ENCODE measurements at regions not wholly inside any gene's neighbourhood (a gene's known extent, or its start where the extent isn't known, plus 50 kb on each side); places are given as distances from the start of the nearest gene placed in this dataset.

DNA sequence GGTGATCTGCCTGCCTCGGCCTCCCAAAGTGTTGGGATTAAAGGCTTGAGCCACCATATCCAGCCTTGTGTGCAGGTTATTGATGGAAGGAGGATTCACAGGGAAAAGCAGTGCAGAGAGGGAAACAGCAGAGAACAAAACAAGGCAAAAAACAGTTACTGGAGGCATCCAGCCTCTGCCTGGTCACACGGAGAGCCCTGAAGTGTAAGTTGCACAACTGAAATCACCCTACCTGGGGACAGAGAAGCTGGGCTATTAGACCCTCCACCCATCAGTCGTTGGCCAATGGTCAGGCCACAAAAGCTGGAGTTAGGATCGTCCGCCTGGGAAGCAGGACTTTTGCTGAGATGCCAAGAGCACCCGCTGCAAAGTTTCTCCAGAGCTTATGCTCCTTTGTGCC is 57.9 kb upstream of the BCO1 start:
- TF ChIP-seq CTCF (IDR thresholded peaks at IDR 0.05; ENCODE audit: borderline replicate concordance, extremely low read depth, low read length, poor library complexity, severe bottlenecking) (no peak), EZH2 (IDR thresholded peaks at IDR 0.05; ENCODE audit: borderline replicate concordance, low read depth, low read length, severe bottlenecking) (no peak)

Data from DND-41 (cell line).